ENCODE measurements at regions not wholly inside any gene's neighbourhood (a gene's known extent, or its start where the extent isn't known, plus 50 kb on each side); places are given as distances from the start of the nearest gene placed in this dataset.

DNA sequence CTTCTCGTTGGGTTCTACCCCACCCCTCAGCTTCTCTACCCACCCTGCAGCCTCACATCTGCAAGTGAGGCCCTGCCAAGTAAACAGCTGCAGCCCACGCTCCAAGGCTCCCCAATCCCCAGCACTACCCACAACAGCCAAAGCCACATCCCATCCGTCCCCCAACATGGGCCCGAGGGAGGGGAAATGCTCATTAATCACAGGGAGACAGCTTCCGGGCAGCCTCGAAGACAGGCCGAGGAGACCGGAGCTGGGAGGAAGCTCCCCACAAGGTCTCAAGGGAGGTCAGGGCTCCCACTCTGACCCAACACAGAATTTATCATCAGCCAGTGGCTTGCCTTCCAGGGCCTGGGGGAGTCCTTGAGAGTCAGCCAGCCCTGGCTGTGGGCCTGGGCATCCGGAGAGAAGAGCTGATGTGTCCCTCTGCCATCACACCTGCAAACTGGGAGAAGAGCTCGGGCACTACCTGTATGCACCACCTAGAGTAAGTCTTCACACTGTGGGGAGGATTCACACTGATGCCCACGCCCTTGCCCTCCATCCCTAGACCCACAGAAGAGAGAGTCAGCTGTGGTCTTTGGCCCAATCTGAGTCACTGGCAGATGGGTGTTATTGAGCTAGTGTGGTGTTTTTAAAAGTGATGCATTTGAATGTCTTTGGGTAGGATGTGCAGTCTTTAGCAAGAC is 115.5 kb upstream of the ZMIZ1 start:
- TF ChIP-seq CREB1 (IDR thresholded peaks at IDR 0.05; ENCODE audit: low read depth) = no peak
- TF ChIP-seq TAF1 (IDR thresholded peaks at IDR 0.05; ENCODE audit: low read depth) = no peak
- TF ChIP-seq, protein P1, sequence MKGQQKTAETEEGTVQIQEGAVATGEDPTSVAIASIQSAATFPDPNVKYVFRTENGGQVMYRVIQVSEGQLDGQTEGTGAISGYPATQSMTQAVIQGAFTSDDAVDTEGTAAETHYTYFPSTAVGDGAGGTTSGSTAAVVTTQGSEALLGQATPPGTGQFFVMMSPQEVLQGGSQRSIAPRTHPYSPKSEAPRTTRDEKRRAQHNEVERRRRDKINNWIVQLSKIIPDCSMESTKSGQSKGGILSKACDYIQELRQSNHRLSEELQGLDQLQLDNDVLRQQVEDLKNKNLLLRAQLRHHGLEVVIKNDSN (IDR thresholded peaks at IDR 0.05) = no peak
- TF ChIP-seq, protein P2, sequence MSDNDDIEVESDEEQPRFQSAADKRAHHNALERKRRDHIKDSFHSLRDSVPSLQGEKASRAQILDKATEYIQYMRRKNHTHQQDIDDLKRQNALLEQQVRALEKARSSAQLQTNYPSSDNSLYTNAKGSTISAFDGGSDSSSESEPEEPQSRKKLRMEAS (IDR thresholded peaks at IDR 0.05) = no peak
- no peak for TF ChIP-seq NFIC (IDR thresholded peaks at IDR 0.05)
- TF ChIP-seq, protein P3, sequence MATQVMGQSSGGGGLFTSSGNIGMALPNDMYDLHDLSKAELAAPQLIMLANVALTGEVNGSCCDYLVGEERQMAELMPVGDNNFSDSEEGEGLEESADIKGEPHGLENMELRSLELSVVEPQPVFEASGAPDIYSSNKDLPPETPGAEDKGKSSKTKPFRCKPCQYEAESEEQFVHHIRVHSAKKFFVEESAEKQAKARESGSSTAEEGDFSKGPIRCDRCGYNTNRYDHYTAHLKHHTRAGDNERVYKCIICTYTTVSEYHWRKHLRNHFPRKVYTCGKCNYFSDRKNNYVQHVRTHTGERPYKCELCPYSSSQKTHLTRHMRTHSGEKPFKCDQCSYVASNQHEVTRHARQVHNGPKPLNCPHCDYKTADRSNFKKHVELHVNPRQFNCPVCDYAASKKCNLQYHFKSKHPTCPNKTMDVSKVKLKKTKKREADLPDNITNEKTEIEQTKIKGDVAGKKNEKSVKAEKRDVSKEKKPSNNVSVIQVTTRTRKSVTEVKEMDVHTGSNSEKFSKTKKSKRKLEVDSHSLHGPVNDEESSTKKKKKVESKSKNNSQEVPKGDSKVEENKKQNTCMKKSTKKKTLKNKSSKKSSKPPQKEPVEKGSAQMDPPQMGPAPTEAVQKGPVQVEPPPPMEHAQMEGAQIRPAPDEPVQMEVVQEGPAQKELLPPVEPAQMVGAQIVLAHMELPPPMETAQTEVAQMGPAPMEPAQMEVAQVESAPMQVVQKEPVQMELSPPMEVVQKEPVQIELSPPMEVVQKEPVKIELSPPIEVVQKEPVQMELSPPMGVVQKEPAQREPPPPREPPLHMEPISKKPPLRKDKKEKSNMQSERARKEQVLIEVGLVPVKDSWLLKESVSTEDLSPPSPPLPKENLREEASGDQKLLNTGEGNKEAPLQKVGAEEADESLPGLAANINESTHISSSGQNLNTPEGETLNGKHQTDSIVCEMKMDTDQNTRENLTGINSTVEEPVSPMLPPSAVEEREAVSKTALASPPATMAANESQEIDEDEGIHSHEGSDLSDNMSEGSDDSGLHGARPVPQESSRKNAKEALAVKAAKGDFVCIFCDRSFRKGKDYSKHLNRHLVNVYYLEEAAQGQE (IDR thresholded peaks at IDR 0.05; ENCODE audit: low read depth) = no peak
- TF ChIP-seq FOXM1 (IDR thresholded peaks at IDR 0.05; ENCODE audit: borderline replicate concordance, low read depth) = no peak
- TF ChIP-seq TEAD4 (IDR thresholded peaks at IDR 0.05) = no peak
- no peak for TF ChIP-seq EP300 (IDR thresholded peaks at IDR 0.05; ENCODE audit: borderline replicate concordance)

DNA sequence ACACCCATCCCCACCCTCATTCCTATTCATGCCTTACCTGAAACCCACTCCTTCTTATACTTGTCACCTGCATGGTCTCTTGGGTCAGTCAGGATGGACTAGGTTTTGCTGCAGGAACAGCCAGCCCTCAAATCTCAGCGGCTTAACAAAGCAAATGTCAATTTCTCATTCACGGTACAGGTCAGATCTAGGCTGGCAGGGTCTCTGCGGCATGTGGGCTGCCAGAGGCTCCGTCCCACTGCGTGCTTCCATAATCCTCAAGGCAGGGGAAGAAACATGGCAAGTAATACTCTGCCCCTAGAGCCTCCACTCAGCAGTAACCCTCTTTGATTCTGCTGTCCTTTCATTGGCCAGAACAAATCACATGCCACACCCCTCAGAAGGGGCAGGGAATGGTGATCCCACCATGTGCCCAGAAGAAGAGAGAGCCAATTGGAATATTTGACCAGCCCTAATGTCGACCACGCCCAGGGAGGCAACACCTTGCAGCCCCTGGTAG is 114.9 kb upstream of the ZMIZ1 start:
- no peak for TF ChIP-seq TEAD4 (IDR thresholded peaks at IDR 0.05)
- TF ChIP-seq, protein P1 (IDR thresholded peaks at IDR 0.05) = peak; percentile 67

DNA sequence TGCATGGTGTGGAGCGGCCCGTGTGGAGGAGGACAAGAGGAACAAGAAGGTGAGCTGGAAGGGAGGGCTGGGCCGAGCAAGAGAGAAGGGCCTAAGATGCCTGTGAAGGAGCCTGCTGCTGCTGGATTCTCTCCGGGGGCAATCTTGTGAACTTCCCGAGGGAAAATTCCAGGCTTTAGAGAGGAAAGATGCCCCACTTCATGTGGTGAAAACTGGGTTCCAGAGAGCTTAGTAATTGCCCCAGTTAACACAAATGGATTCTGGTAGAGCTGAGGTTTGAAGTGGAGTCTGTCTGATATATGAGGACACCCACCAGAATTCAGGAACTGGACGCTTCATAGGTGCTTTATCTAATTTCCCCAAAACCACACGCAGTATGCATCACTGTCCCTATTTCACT is 114.1 kb upstream of the ZMIZ1 start:
- no peak for TF ChIP-seq RAD21 (IDR thresholded peaks at IDR 0.05; ENCODE audit: low read depth)
- no peak for TF ChIP-seq EGR1 (IDR thresholded peaks at IDR 0.05)
- no peak for TF ChIP-seq CREB1 (IDR thresholded peaks at IDR 0.05; ENCODE audit: low read depth)
- TF ChIP-seq EP300 (IDR thresholded peaks at IDR 0.05; ENCODE audit: borderline replicate concordance) = no peak
- TF ChIP-seq, protein P2 (IDR thresholded peaks at IDR 0.05) = no peak
- TF ChIP-seq YY1 (IDR thresholded peaks at IDR 0.05; ENCODE audit: low read depth) = no peak
- TF ChIP-seq, protein P3 (IDR thresholded peaks at IDR 0.05; ENCODE audit: low read depth) = no peak
- TF ChIP-seq TEAD4 (IDR thresholded peaks at IDR 0.05) = no peak
- TF ChIP-seq FOXM1 (IDR thresholded peaks at IDR 0.05; ENCODE audit: borderline replicate concordance, low read depth) = no peak
- no peak for TF ChIP-seq NFIC (IDR thresholded peaks at IDR 0.05)
- TF ChIP-seq, protein P1 (IDR thresholded peaks at IDR 0.05) = no peak
- TF ChIP-seq CEBPB (IDR thresholded peaks at IDR 0.05) = no peak
- no peak for TF ChIP-seq ZBTB7A (IDR thresholded peaks at IDR 0.05; ENCODE audit: low read depth)

DNA sequence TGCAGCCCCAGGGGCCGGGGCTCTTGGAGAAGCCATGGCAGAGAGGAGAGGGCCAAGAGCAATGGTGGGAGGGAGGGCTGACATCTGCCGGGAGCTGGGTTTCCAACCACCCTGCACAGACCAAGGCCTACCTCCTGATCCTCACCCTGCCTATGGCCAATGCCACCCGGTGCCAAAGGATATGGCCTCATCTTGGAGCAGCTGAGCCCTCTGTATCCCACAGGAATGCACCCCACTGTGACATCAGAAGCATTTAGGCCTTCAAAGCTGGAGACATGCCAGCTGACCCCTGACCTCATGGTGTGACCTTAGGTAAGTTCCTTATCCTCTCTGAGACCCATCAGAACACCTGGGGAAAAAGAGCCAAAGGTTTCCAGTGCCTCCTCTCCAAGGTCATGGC is 113.6 kb upstream of the ZMIZ1 start:
- TF ChIP-seq FOXM1 (IDR thresholded peaks at IDR 0.05; ENCODE audit: borderline replicate concordance, low read depth) (no peak), TEAD4 (IDR thresholded peaks at IDR 0.05) (no peak), TAF1 (IDR thresholded peaks at IDR 0.05; ENCODE audit: low read depth) (no peak), NFIC (IDR thresholded peaks at IDR 0.05) (no peak; the same call in 1 of the 2 replicates), YY1 (IDR thresholded peaks at IDR 0.05; ENCODE audit: low read depth) (no peak), RAD21 (IDR thresholded peaks at IDR 0.05; ENCODE audit: low read depth) (no peak), EGR1 (IDR thresholded peaks at IDR 0.05) (no peak), CEBPB (IDR thresholded peaks at IDR 0.05) (no peak)
- TF ChIP-seq, protein P3 (IDR thresholded peaks at IDR 0.05; ENCODE audit: low read depth) = no peak

All from Ishikawa (cell line).